ENCODE measurements at regions not wholly inside any gene's neighbourhood (a gene's known extent, or its start where the extent isn't known, plus 50 kb on each side); places are given as distances from the start of the nearest gene placed in this dataset.

DNA sequence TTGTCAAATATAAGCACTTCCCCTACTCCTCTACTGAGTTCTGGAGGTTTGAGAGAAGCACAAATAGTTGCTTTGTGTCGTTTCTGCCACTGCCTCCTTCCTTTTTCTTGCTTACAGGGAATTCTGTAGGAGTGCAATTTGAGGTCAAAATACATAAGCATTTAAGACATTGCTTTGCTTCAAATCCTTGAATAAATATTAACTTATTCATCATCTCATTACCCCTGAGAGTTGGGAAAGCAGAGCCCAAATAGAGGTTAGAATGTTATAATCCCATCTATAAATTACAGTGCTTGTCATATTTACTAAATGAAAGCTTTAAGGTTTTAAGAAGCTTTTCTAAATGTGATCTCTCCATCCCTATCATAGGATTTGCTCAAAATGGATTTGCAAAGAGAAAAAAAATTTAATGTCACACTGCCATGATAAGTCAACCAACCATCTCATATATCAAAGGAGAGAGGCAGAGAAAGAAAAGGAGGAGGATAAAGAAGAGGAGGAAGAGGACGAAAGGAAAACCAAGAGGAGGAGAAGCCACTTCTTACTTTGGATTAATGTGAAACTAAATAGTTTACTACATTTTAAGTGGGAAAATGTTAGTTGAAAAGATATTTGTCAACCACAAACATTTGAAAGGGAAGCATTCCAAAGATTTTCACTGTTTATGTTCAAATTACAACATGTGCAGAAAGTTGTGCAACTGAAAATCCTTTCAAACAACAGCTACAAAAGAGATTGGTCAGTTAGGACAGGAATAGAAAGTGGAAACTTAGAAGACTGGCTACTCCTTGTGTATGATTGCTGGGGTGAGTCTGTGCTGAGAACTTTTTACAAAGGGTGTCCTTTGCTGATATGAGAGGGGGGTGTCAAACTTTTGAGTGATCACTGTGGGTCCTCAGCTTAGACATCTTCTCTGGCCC, 277.3 kb upstream of the FN1 start:
- no peak for DNase-seq
- no peak overlapping the region for H3K27ac Mint-ChIP-seq (ENCODE audit: unreplicated experiment)

GRCh38 chr2:215712219-215712868, 276.5 kb upstream of the FN1 start:
- Mint-ChIP-seq H3K4me3 (ENCODE audit: unreplicated experiment) (no peak overlapping the region), H3K36me3 (ENCODE audit: unreplicated experiment) (no peaks in the 10 kb centered on the region), H3K27ac (ENCODE audit: unreplicated experiment) (no peak overlapping the region), H3K4me1 (ENCODE audit: low read depth, unreplicated experiment) (no peaks in the 10 kb centered on the region), H3K27me3 (ENCODE audit: unreplicated experiment) (no peaks in the 10 kb centered on the region), H3K9me3 (ENCODE audit: unreplicated experiment) (no peaks in the 10 kb centered on the region)
- TF ChIP-seq CTCF (IDR thresholded peaks at IDR 0.05; ENCODE audit: partially characterized antibody, unreplicated experiment), result no peak
- DNase-seq, result no peak

More for the DNA sequence above, 277.3 kb upstream of the FN1 start:
- Mint-ChIP-seq H3K27me3 (ENCODE audit: unreplicated experiment) (no peaks in the 10 kb centered on the region), H3K4me1 (ENCODE audit: low read depth, unreplicated experiment) (no peaks in the 10 kb centered on the region), H3K4me3 (ENCODE audit: unreplicated experiment) (no peak overlapping the region), H3K36me3 (ENCODE audit: unreplicated experiment) (no peaks in the 10 kb centered on the region), H3K9me3 (ENCODE audit: unreplicated experiment) (no peaks in the 10 kb centered on the region)
- no peak for TF ChIP-seq CTCF (IDR thresholded peaks at IDR 0.05; ENCODE audit: partially characterized antibody, unreplicated experiment)

DNA sequence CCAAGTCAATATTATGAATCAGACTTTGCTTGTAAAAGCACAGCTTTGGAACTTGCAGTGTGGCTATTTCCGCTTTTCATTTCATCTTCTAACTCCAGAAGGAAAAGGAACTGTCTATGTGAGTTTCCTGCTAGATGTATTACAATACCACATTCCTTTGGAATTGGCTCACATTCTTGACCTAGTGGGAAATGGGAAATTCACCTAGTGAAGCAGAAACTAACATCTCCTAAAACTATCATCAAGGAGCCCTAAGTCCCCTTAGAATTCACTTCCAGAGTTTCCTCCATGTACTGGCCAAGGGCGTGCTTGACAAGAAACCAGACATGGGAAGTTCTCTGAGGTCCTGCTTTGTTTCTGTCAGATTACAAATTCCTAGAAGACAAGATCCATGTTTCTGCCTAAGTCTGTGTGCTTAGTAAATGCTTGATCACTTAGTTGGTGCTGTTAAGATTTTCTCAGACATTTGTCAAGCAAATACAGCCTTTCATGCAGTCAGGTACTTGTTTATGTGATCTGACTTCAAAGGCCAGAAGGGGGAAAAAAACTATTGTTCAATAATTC, 275.7 kb upstream of the FN1 start:
- Mint-ChIP-seq H3K27me3 (ENCODE audit: unreplicated experiment) (no peaks in the 10 kb centered on the region), H3K4me1 (ENCODE audit: low read depth, unreplicated experiment) (no peaks in the 10 kb centered on the region), H3K4me3 (ENCODE audit: unreplicated experiment) (no peak overlapping the region), H3K9me3 (ENCODE audit: unreplicated experiment) (no peaks in the 10 kb centered on the region), H3K36me3 (ENCODE audit: unreplicated experiment) (no peaks in the 10 kb centered on the region), H3K27ac (ENCODE audit: unreplicated experiment) (no peak overlapping the region)
- DNase-seq, result no peak
- TF ChIP-seq CTCF (IDR thresholded peaks at IDR 0.05; ENCODE audit: partially characterized antibody, unreplicated experiment), result no peak

- no peak overlapping the region for H3K4me3 Mint-ChIP-seq (ENCODE audit: unreplicated experiment)
- DNase-seq, result no peak
- no peak for TF ChIP-seq CTCF (IDR thresholded peaks at IDR 0.05; ENCODE audit: partially characterized antibody, unreplicated experiment)
- no peaks in the 10 kb centered on the region for H3K9me3 Mint-ChIP-seq (ENCODE audit: unreplicated experiment)
- H3K4me1 Mint-ChIP-seq (ENCODE audit: low read depth, unreplicated experiment), result no peaks in the 10 kb centered on the region
- H3K27me3 Mint-ChIP-seq (ENCODE audit: unreplicated experiment), result no peaks in the 10 kb centered on the region
- H3K36me3 Mint-ChIP-seq (ENCODE audit: unreplicated experiment), result no peaks in the 10 kb centered on the region
- H3K27ac Mint-ChIP-seq (ENCODE audit: unreplicated experiment), result no peak overlapping the region
Observed at GRCh38 chr2:215707608-215708007, 271.7 kb upstream of the FN1 start.
